ENCODE measurements at regions not wholly inside any gene's neighbourhood (a gene's known extent, or its start where the extent isn't known, plus 50 kb on each side); places are given as distances from the start of the nearest gene placed in this dataset.

GRCh38 chr2:125638345-125638744 is 1017.6 kb upstream of the GYPC start:
- peaks cover 5% of the 10 kb centered on the region for H3K9me3 ChIP-seq (ENCODE audit: low read depth, low read length, poor library complexity, severe bottlenecking)
- no peak overlapping the region for H3K27ac ChIP-seq (ENCODE audit: low read depth, low read length, poor library complexity, severe bottlenecking)
- intact Hi-C loops (cut with micrococcal nuclease; ENCODE audit: unreplicated experiment): no loop called here
- no peaks in the 10 kb centered on the region for H3K4me1 ChIP-seq (ENCODE audit: insufficient read depth, low read length, poor library complexity, severe bottlenecking)
- H3K27me3 ChIP-seq (replicated peaks; ENCODE audit: insufficient read depth, low read depth, low read length, poor library complexity): no peaks in the 10 kb centered on the region
- BruUV-seq (replicated peaks): no TSS peak
- no peaks in the 10 kb centered on the region for H3K36me3 ChIP-seq (ENCODE audit: insufficient read depth, low read length, poor library complexity, severe bottlenecking)
- ChIA-PET POLR2A (ENCODE audit: low non-redundant PET) (no interaction called here), CTCF (no interaction called here)
- DNase-seq (ENCODE audit: low spot score): no peak
- TF ChIP-seq EZH2 (IDR thresholded peaks at IDR 0.05; ENCODE audit: borderline replicate concordance, low read depth, low read length, poor library complexity, severe bottlenecking): no peak
- no peak for TF ChIP-seq CTCF (conservative IDR thresholded peaks at IDR 0.05; ENCODE audit: low read depth, low read length)
- H3K4me3 ChIP-seq (ENCODE audit: low read depth, low read length, poor library complexity, severe bottlenecking): no peak overlapping the region

- no peak for TF ChIP-seq CTCF (conservative IDR thresholded peaks at IDR 0.05; ENCODE audit: low read depth, low read length)
- no peak for TF ChIP-seq EZH2 (IDR thresholded peaks at IDR 0.05; ENCODE audit: borderline replicate concordance, low read depth, low read length, poor library complexity, severe bottlenecking)
- peaks cover under 1% of the 10 kb centered on the region for H3K9me3 ChIP-seq (ENCODE audit: low read depth, low read length, poor library complexity, severe bottlenecking)
- intact Hi-C loops (cut with micrococcal nuclease; ENCODE audit: unreplicated experiment): no loop called here
Observed at GRCh38 chr2:125642032-125642431, 1013.9 kb upstream of the GYPC start.

GRCh38 chr2:125643128-125643527 is 1012.8 kb upstream of the GYPC start:
- Histone ChIP-seq H3K27ac (ENCODE audit: low read depth, low read length, poor library complexity, severe bottlenecking) (no peak overlapping the region), H3K4me3 (ENCODE audit: low read depth, low read length, poor library complexity, severe bottlenecking) (no peak overlapping the region), H3K4me1 (ENCODE audit: insufficient read depth, low read length, poor library complexity, severe bottlenecking) (no peaks in the 10 kb centered on the region), H3K9me3 (ENCODE audit: low read depth, low read length, poor library complexity, severe bottlenecking) (no peaks in the 10 kb centered on the region), H3K36me3 (ENCODE audit: insufficient read depth, low read length, poor library complexity, severe bottlenecking) (no peaks in the 10 kb centered on the region), H3K27me3 (replicated peaks; ENCODE audit: insufficient read depth, low read depth, low read length, poor library complexity) (no peaks in the 10 kb centered on the region)
- DNase-seq (ENCODE audit: low spot score): no peak
- BruUV-seq (replicated peaks): no TSS peak
- ChIA-PET CTCF (no interaction called here), POLR2A (ENCODE audit: low non-redundant PET) (no interaction called here)
- intact Hi-C loops (cut with micrococcal nuclease; ENCODE audit: unreplicated experiment): no loop called here
- TF ChIP-seq EZH2 (IDR thresholded peaks at IDR 0.05; ENCODE audit: borderline replicate concordance, low read depth, low read length, poor library complexity, severe bottlenecking): no peak
- TF ChIP-seq CTCF (conservative IDR thresholded peaks at IDR 0.05; ENCODE audit: low read depth, low read length): no peak

More at GRCh38 chr2:125642032-125642431, 1013.9 kb upstream of the GYPC start:
- Histone ChIP-seq H3K27ac (ENCODE audit: low read depth, low read length, poor library complexity, severe bottlenecking) (no peak overlapping the region), H3K27me3 (replicated peaks; ENCODE audit: insufficient read depth, low read depth, low read length, poor library complexity) (no peaks in the 10 kb centered on the region), H3K4me1 (ENCODE audit: insufficient read depth, low read length, poor library complexity, severe bottlenecking) (no peaks in the 10 kb centered on the region), H3K4me3 (ENCODE audit: low read depth, low read length, poor library complexity, severe bottlenecking) (no peak overlapping the region), H3K36me3 (ENCODE audit: insufficient read depth, low read length, poor library complexity, severe bottlenecking) (no peaks in the 10 kb centered on the region)
- no peak for DNase-seq (ENCODE audit: low spot score)
- BruUV-seq (replicated peaks): no TSS peak
- ChIA-PET CTCF (no interaction called here), POLR2A (ENCODE audit: low non-redundant PET) (no interaction called here)
